H1 (cell line): ENCODE measurements at regions not wholly inside any gene's neighbourhood (a gene's known extent, or its start where the extent isn't known, plus 50 kb on each side); places are given as distances from the start of the nearest gene placed in this dataset.

Source experiments
- CTCF ChIA-PET: fragments of 300-600 bp; sonication (Branson Sonifier 250); formaldehyde crosslinking; loops from one replicate; lab custom pipeline; 2021; ENCODE audit not compliant: partially characterized antibody; lab: Charles Lee
- POLR2A ChIA-PET: fragments of 300-600 bp; sonication (Branson Sonifier 250); formaldehyde crosslinking; loops from one replicate; lab custom pipeline; 2021; ENCODE audit warnings: inconsistent platforms; ENCODE audit not compliant: partially characterized antibody; lab: Charles Lee
- DNase-seq, 2 experiments: peaks; one replicate each; pipeline versions ENCODE4 v3.0.0 to v3.0.0-alpha.2; 2010 to 2022; ENCODE audit warnings: low spot score in 2 of 2, low read depth in 1 of 2, mixed read lengths in 1 of 2
- FAIRE-seq: peaks from 2 replicates; lab custom pipeline; 2011; peaks lifted over from hg19 to GRCh38; lab: Jason Lieb, UNC
- H2AFZ ChIP-seq: 2 replicates; pipeline ENCODE4 v1.8.1; 2012; ENCODE audit warnings: low read length, inconsistent platforms
- H2AK5ac ChIP-seq: 2 replicates; pipeline ENCODE4 v1.6.1; 2013; ENCODE audit warnings: low read depth, low read length
- H2BK120ac ChIP-seq: replicated peaks from 2 replicates; pipeline ENCODE3; 2013; ENCODE audit warnings: low read depth, low read length, inconsistent platforms
- H2BK12ac ChIP-seq: 2 replicates; pipeline ENCODE4 v1.6.1; 2013; ENCODE audit warnings: low read depth, low read length
- H2BK15ac ChIP-seq: 2 replicates; pipeline ENCODE4 v1.6.1; 2013; ENCODE audit warnings: low read length
- H2BK20ac ChIP-seq: 2 replicates; pipeline ENCODE4 v1.6.1; 2013; ENCODE audit warnings: low read length
- H2BK5ac ChIP-seq: 2 replicates; pipeline ENCODE4 v1.6.1; 2013; ENCODE audit warnings: low read depth, low read length
- H3K14ac ChIP-seq: 2 replicates; pipeline ENCODE4 v1.6.1; 2013; ENCODE audit warnings: inconsistent platforms; ENCODE audit not compliant: insufficient read length
- H3K18ac ChIP-seq: 2 replicates; pipeline ENCODE4 v1.6.1; 2013; ENCODE audit warnings: low read length; ENCODE audit errors: extremely low read depth
- H3K23ac ChIP-seq: 2 replicates; pipeline ENCODE4 v1.6.1; 2013; ENCODE audit warnings: inconsistent platforms; ENCODE audit not compliant: insufficient read length
- H3K23me2 ChIP-seq: 2 replicates; pipeline ENCODE4 v1.6.1; 2013; ENCODE audit warnings: low read depth, low read length
- H3K27ac ChIP-seq: 2 replicates; pipeline ENCODE4 v1.6.1; 2011; ENCODE audit warnings: low read depth, low read length, inconsistent platforms
- H3K27me3 ChIP-seq, 4 experiments: replicated peaks in 1 of 4; 1 replicate in 1 of 4; 2 replicates in 3 of 4; pipeline versions ENCODE4 v1.6.1 to v1.8.1; 2011 to 2013; ENCODE audit warnings: low read length in 3 of 4, mild to moderate bottlenecking in 3 of 4, inconsistent platforms in 2 of 4, mixed read lengths in 2 of 4, moderate library complexity in 1 of 4; ENCODE audit not compliant: control insufficient read depth in 3 of 4, insufficient read depth in 3 of 4; ENCODE audit errors: extremely low read depth in 1 of 4
- H3K36me3 ChIP-seq, 4 experiments: 2 replicates each; pipeline versions ENCODE4 v1.6.1 to v1.8.1; 2011 to 2013; ENCODE audit warnings: mild to moderate bottlenecking in 4 of 4, low read length in 3 of 4, moderate library complexity in 2 of 4, control low read depth in 1 of 4, inconsistent platforms in 1 of 4; ENCODE audit not compliant: insufficient read depth in 4 of 4, control insufficient read depth in 2 of 4
- H3K4ac ChIP-seq: replicated peaks from 2 replicates; pipeline ENCODE3; 2013; ENCODE audit warnings: low read length, low read depth, mixed read lengths, inconsistent platforms; ENCODE audit not compliant: insufficient read length
- H3K4me1 ChIP-seq, 4 experiments: replicated peaks in 1 of 4; 1 replicate in 1 of 4; 2 replicates in 3 of 4; pipeline versions ENCODE4 v1.6.1 to v1.8.1; 2011 to 2013; ENCODE audit warnings: low read length in 3 of 4, inconsistent platforms in 2 of 4, mixed read lengths in 1 of 4; ENCODE audit not compliant: insufficient read depth in 4 of 4, control insufficient read depth in 3 of 4
- H3K4me2 ChIP-seq, 2 experiments: 2 replicates each; pipeline versions ENCODE4 v1.6.1 to v1.8.1; 2011 to 2013; ENCODE audit warnings: low read depth in 2 of 2, low read length in 2 of 2, control low read depth in 1 of 2, inconsistent platforms in 1 of 2, mild to moderate bottlenecking in 1 of 2; ENCODE audit not compliant: insufficient read depth in 1 of 2
- H3K4me3 ChIP-seq, 4 experiments: fragments of 200-600, 300-600 bp in 1 of 4; sonication (generic), shearing (Covaris generic), sonication (Bioruptor Twin) in 1 of 4; 2 replicates each; pipeline versions ENCODE4 v1.5.1 to v1.8.1; 2011 to 2016; ENCODE audit warnings: low read length in 4 of 4, low read depth in 3 of 4, control low read depth in 2 of 4, inconsistent platforms in 2 of 4, mild to moderate bottlenecking in 2 of 4, mixed read lengths in 1 of 4, moderate library complexity in 1 of 4; ENCODE audit not compliant: insufficient read depth in 2 of 4; ENCODE audit errors: extremely low read depth in 1 of 4
- H3K56ac ChIP-seq: replicated peaks from 2 replicates; pipeline ENCODE3; 2013; ENCODE audit warnings: low read depth, mild to moderate bottlenecking, mixed read lengths, low read length, inconsistent platforms; ENCODE audit not compliant: insufficient read length
- H3K79me1 ChIP-seq: 2 replicates; pipeline ENCODE4 v1.6.1; 2013; ENCODE audit warnings: low read depth, low read length, control low read depth
- H3K79me2 ChIP-seq, 2 experiments: 2 replicates each; pipeline versions ENCODE4 v1.6.1 to v1.8.1; 2012 to 2013; ENCODE audit warnings: low read length in 2 of 2, mild to moderate bottlenecking in 2 of 2, inconsistent platforms in 1 of 2; ENCODE audit not compliant: insufficient read depth in 2 of 2, control insufficient read depth in 1 of 2
- H3K9ac ChIP-seq, 4 experiments: replicated peaks in 1 of 4; 1 replicate in 1 of 4; 2 replicates in 3 of 4; pipeline versions ENCODE4 v1.6.1 to v1.8.1; 2011 to 2013; ENCODE audit warnings: low read depth in 3 of 4, low read length in 3 of 4, control low read depth in 2 of 4, mild to moderate bottlenecking in 2 of 4, moderate library complexity in 2 of 4, inconsistent platforms in 1 of 4; ENCODE audit errors: extremely low read depth in 1 of 4
- H3K9me3 ChIP-seq, 2 experiments: 2 replicates each; pipeline versions ENCODE4 v1.6.1 to v1.8.1; 2012 to 2013; ENCODE audit warnings: mild to moderate bottlenecking in 2 of 2, moderate library complexity in 2 of 2, control low read depth in 1 of 2, inconsistent platforms in 1 of 2, low read depth in 1 of 2, low read length in 1 of 2, mixed read lengths in 1 of 2; ENCODE audit not compliant: insufficient read depth in 2 of 2
- H4K20me1 ChIP-seq, 2 experiments: replicated peaks in 1 of 2; 2 replicates each; pipeline versions ENCODE3 to v1.8.1; 2011 to 2013; ENCODE audit warnings: inconsistent platforms in 2 of 2, low read length in 2 of 2, mild to moderate bottlenecking in 1 of 2; ENCODE audit not compliant: insufficient read depth in 2 of 2, control insufficient read depth in 1 of 2
- H4K5ac ChIP-seq: 2 replicates; pipeline ENCODE4 v1.6.1; 2013; ENCODE audit warnings: low read length, low read depth, mixed read lengths, inconsistent platforms; ENCODE audit not compliant: insufficient read length
- H4K8ac ChIP-seq: 2 replicates; pipeline ENCODE4 v1.8.0; 2013; ENCODE audit warnings: mild to moderate bottlenecking, moderate library complexity, low read length, inconsistent platforms; ENCODE audit not compliant: insufficient read depth; ENCODE audit errors: extremely low read depth
- H4K91ac ChIP-seq: replicated peaks from 2 replicates; pipeline ENCODE3; 2013; ENCODE audit warnings: low read length, mixed read lengths, inconsistent platforms; ENCODE audit not compliant: insufficient read length
- ATF3 ChIP-seq: IDR thresholded peaks from 2 replicates; pipeline ENCODE4 v1.6.1; 2011; ENCODE audit warnings: low read depth, mild to moderate bottlenecking, low read length; ENCODE audit not compliant: insufficient read depth
- BCL11A ChIP-seq, 2 experiments: IDR thresholded peaks; one replicate each; pipeline ENCODE4 v1.6.1; 2011; ENCODE audit warnings: low read depth in 2 of 2, low read length in 2 of 2, mild to moderate bottlenecking in 2 of 2
- BRCA1 ChIP-seq: IDR thresholded peaks from 2 replicates; pipeline ENCODE4 v1.6.1; 2012; ENCODE audit warnings: low read depth, low read length, improper control_type of control experiment
- EP300 ChIP-seq, 2 experiments: IDR thresholded peaks; 1 replicate in 1 of 2; 2 replicates in 1 of 2; pipeline ENCODE4 v1.6.1; 2011 to 2012; ENCODE audit warnings: low read depth in 2 of 2, low read length in 2 of 2, mild to moderate bottlenecking in 2 of 2, borderline replicate concordance in 1 of 2, inconsistent platforms in 1 of 2, moderate library complexity in 1 of 2
- GABPA ChIP-seq: IDR thresholded peaks from 2 replicates; pipeline ENCODE4 v1.6.1; 2011; ENCODE audit warnings: mild to moderate bottlenecking, low read length, moderate library complexity, borderline replicate concordance; ENCODE audit not compliant: insufficient read depth
- SIN3A ChIP-seq, 2 experiments: IDR thresholded peaks in 1 of 2; conservative IDR thresholded peaks in 1 of 2; 2 replicates each; pipeline ENCODE4 v1.6.1; 2011 to 2012; ENCODE audit warnings: low read length in 2 of 2, improper control_type of control experiment in 1 of 2, low read depth in 1 of 2, mild to moderate bottlenecking in 1 of 2
- SP1 ChIP-seq: IDR thresholded peaks from 2 replicates; pipeline ENCODE4 v1.6.1; 2011; ENCODE audit warnings: low read depth, low read length
- TAF7 ChIP-seq: optimal IDR thresholded peaks from 2 replicates; pipeline ENCODE3; 2011; ENCODE audit warnings: low read depth, mild to moderate bottlenecking, inconsistent platforms, low read length, moderate library complexity, borderline replicate concordance
- TBP ChIP-seq: IDR thresholded peaks from 2 replicates; pipeline ENCODE4 v1.6.1; 2011; ENCODE audit warnings: low read depth, low read length, improper control_type of control experiment

GRCh38 chr3:132084982-132085381, 50.2 kb upstream of the CPNE4 start:
- Histone ChIP-seq H4K91ac (no peak overlapping the region), H3K79me1 (no peaks in the 10 kb centered on the region), H2AK5ac (no peak overlapping the region), H3K9ac (no peak overlapping the region), H3K23ac (no peak overlapping the region), H2BK12ac (no peak overlapping the region), H2AFZ (no peak overlapping the region), H2BK20ac (no peak overlapping the region), H4K8ac (no peak overlapping the region), H3K4me3 (no peak overlapping the region), H2BK15ac (no peak overlapping the region), H3K18ac (no peak overlapping the region), H3K79me2 (no peaks in the 10 kb centered on the region), H3K4me1 (no peaks in the 10 kb centered on the region), H4K5ac (no peak overlapping the region), H3K23me2 (no peaks in the 10 kb centered on the region; the same call in 1 of the 2 replicates), H3K27ac (no peak overlapping the region), H3K56ac (no peak overlapping the region), H3K4ac (no peak overlapping the region), H2BK5ac (no peak overlapping the region), H3K27me3 (no peaks in the 10 kb centered on the region), H3K36me3 (no peaks in the 10 kb centered on the region), H4K20me1 (no peaks in the 10 kb centered on the region), H3K9me3 (no peaks in the 10 kb centered on the region), H3K4me2 (no peak overlapping the region), H3K14ac (no peak overlapping the region), H2BK120ac (no peak overlapping the region)
- POLR2A ChIA-PET, result no interaction called here
- FAIRE-seq (no peak), DNase-seq (no peak)
- CTCF ChIA-PET, result interaction anchor here (1.4 kb wide), 2 partner anchors 18 to 46 kb away, joined by 3 to 5 read pairs; no protein-coding TSS in a partner anchor
- TF ChIP-seq GABPA (no peak), BRCA1 (no peak), SP1 (no peak), SIN3A (conservative IDR thresholded peaks at IDR 0.05 in 1 of 2, IDR thresholded peaks at IDR 0.05 in 1 of 2; ENCODE audit: low read depth in 1 of 2, low read length in 2 of 2) (no peak), BCL11A (IDR thresholded peaks at IDR 0.05; ENCODE audit: low read depth in 2 of 2, low read length in 2 of 2) (no peak), ATF3 (no peak), TBP (no peak), TAF7 (no peak), EP300 (IDR thresholded peaks at IDR 0.05; ENCODE audit: borderline replicate concordance in 1 of 2, low read depth in 2 of 2, low read length in 2 of 2) (no peak)
